ENCODE measurements at regions not wholly inside any gene's neighbourhood (a gene's known extent, or its start where the extent isn't known, plus 50 kb on each side); places are given as distances from the start of the nearest gene placed in this dataset.

DNA sequence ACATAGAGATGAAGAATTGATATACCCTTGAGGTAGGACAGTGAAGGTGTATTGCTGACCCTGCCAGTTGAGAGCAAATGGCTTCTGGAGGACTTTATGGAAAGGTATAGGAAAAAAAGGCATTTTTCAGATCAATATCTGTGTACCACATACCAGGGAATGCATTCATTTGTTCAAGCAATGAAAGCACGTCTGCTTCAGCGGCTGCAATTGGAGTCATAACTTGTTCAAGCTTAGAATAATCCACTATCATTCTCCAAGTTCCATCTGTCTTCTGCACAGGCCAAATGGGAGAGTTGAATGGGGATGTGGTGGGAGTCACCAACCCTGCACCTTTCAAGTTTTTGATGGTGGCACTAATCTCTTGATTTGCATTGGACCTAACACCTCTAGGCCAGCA, 249.6 kb upstream of the PTER start:
- TF ChIP-seq POLR2AphosphoS5 (IDR thresholded peaks at IDR 0.05; ENCODE audit: low read depth, low read length) (no peak), SIN3A (IDR thresholded peaks at IDR 0.05; ENCODE audit: borderline replicate concordance, insufficient read depth, low read length) (no peak), FOXP2 (optimal IDR thresholded peaks at IDR 0.05; ENCODE audit: borderline replicate concordance, extremely low read depth, extremely low read length, insufficient read depth) (no peak), TAF1 (IDR thresholded peaks at IDR 0.05; ENCODE audit: borderline replicate concordance, insufficient read depth, low read length) (no peak)
- TF ChIP-seq, protein P1, sequence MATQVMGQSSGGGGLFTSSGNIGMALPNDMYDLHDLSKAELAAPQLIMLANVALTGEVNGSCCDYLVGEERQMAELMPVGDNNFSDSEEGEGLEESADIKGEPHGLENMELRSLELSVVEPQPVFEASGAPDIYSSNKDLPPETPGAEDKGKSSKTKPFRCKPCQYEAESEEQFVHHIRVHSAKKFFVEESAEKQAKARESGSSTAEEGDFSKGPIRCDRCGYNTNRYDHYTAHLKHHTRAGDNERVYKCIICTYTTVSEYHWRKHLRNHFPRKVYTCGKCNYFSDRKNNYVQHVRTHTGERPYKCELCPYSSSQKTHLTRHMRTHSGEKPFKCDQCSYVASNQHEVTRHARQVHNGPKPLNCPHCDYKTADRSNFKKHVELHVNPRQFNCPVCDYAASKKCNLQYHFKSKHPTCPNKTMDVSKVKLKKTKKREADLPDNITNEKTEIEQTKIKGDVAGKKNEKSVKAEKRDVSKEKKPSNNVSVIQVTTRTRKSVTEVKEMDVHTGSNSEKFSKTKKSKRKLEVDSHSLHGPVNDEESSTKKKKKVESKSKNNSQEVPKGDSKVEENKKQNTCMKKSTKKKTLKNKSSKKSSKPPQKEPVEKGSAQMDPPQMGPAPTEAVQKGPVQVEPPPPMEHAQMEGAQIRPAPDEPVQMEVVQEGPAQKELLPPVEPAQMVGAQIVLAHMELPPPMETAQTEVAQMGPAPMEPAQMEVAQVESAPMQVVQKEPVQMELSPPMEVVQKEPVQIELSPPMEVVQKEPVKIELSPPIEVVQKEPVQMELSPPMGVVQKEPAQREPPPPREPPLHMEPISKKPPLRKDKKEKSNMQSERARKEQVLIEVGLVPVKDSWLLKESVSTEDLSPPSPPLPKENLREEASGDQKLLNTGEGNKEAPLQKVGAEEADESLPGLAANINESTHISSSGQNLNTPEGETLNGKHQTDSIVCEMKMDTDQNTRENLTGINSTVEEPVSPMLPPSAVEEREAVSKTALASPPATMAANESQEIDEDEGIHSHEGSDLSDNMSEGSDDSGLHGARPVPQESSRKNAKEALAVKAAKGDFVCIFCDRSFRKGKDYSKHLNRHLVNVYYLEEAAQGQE (IDR thresholded peaks at IDR 0.05; ENCODE audit: insufficient read depth in 1 of 2, low read depth in 2 of 2, low read length in 2 of 2): no peak

Measured in PFSK-1 (cell line).